Erythroblast (primary cell): ENCODE measurements at regions not wholly inside any gene's neighbourhood (a gene's known extent, or its start where the extent isn't known, plus 50 kb on each side); places are given as distances from the start of the nearest gene placed in this dataset.

Experiments
- GATA1 ChIP-seq: IDR thresholded peaks from 2 replicates; pipeline ENCODE4 v1.6.1; 2011; ENCODE audit warnings: low read depth, mild to moderate bottlenecking, control low read depth, low read length, moderate library complexity
- POLR2A ChIP-seq: IDR thresholded peaks from 2 replicates; pipeline ENCODE4 v1.6.1; 2011; ENCODE audit warnings: mild to moderate bottlenecking, low read length

GRCh38 chr4:22090661-22091351 lies 142.2 kb upstream of the KCNIP4 start:
- TF ChIP-seq POLR2A (no peak), GATA1 (no peak)
